Mucosa of stomach (tissue), 1 donor: ENCODE measurements at regions not wholly inside any gene's neighbourhood (a gene's known extent, or its start where the extent isn't known, plus 50 kb on each side); places are given as distances from the start of the nearest gene placed in this dataset.
"Not testable (repeated sequence)": the region's sequence is repeated elsewhere in the genome, so short reads cannot be mapped to it uniquely, and the experiment has no call there.

Source experiments
- H3K27me3 ChIP-seq: one replicate; pipeline ENCODE4 v1.7.0; 2013; ENCODE audit warnings: mild to moderate bottlenecking, low read length; ENCODE audit not compliant: control insufficient read depth, insufficient read depth
- H3K36me3 ChIP-seq: one replicate; pipeline ENCODE4 v1.7.0; 2013; ENCODE audit warnings: low read length; ENCODE audit not compliant: control insufficient read depth, insufficient read depth
- H3K4me1 ChIP-seq: one replicate; pipeline ENCODE4 v1.7.0; 2013; ENCODE audit warnings: mild to moderate bottlenecking, low read length; ENCODE audit not compliant: control insufficient read depth, insufficient read depth
- H3K4me3 ChIP-seq: one replicate; pipeline ENCODE4 v1.7.0; 2013; ENCODE audit warnings: low read length
- H3K9ac ChIP-seq: one replicate; pipeline ENCODE4 v1.7.0; 2013; ENCODE audit warnings: mild to moderate bottlenecking, low read length, moderate library complexity
- H3K9me3 ChIP-seq: one replicate; pipeline ENCODE4 v1.7.0; 2013; ENCODE audit warnings: mild to moderate bottlenecking, low read length, moderate library complexity; ENCODE audit not compliant: control insufficient read depth
- donor health status: Pancreatic carcinoma.

- Histone ChIP-seq H3K9me3 (no peaks in the 10 kb centered on the region), H3K4me3 (no peak overlapping the region), H3K27me3 (no peaks in the 10 kb centered on the region), H3K9ac (no peak overlapping the region), H3K4me1 (no peaks in the 10 kb centered on the region), H3K36me3 (no peaks in the 10 kb centered on the region)
Observed at GRCh38 chr2:82939211-82939610, 1519.9 kb downstream of the SUCLG1 start.

- H3K4me3 ChIP-seq, H3K36me3 ChIP-seq, H3K27me3 ChIP-seq, H3K9me3 ChIP-seq, H3K9ac ChIP-seq, H3K4me1 ChIP-seq: not testable (repeated sequence)
Observed at GRCh38 chr2:82938321-82938845, 1520.7 kb downstream of the SUCLG1 start.

- no peaks in the 10 kb centered on the region for H3K36me3 ChIP-seq
- no peak overlapping the region for H3K9ac ChIP-seq
- no peak overlapping the region for H3K4me3 ChIP-seq
- no peaks in the 10 kb centered on the region for H3K9me3 ChIP-seq
- H3K27me3 ChIP-seq = no peaks in the 10 kb centered on the region
- H3K4me1 ChIP-seq = no peaks in the 10 kb centered on the region
Observed at GRCh38 chr2:82913566-82913965, 1545.5 kb downstream of the SUCLG1 start.

- no peaks in the 10 kb centered on the region for H3K9me3 ChIP-seq
- H3K9ac ChIP-seq = no peak overlapping the region
- H3K27me3 ChIP-seq = no peaks in the 10 kb centered on the region
- H3K36me3 ChIP-seq = no peaks in the 10 kb centered on the region
- H3K4me1 ChIP-seq = no peaks in the 10 kb centered on the region
- H3K4me3 ChIP-seq = no peak overlapping the region
Observed at GRCh38 chr2:82896117-82896516, 1563.0 kb downstream of the SUCLG1 start.

GRCh38 chr2:82893190-82893589, 1565.9 kb downstream of the SUCLG1 start:
- Histone ChIP-seq H3K4me1 (no peaks in the 10 kb centered on the region), H3K36me3 (no peaks in the 10 kb centered on the region), H3K9ac (no peak overlapping the region), H3K9me3 (no peaks in the 10 kb centered on the region), H3K27me3 (no peaks in the 10 kb centered on the region), H3K4me3 (no peak overlapping the region)

GRCh38 chr2:82879803-82880202, 1579.3 kb downstream of the SUCLG1 start:
- Histone ChIP-seq H3K9me3 (no peaks in the 10 kb centered on the region), H3K36me3 (no peaks in the 10 kb centered on the region), H3K9ac (no peak overlapping the region)

GRCh38 chr2:82875858-82876257, 1583.2 kb downstream of the SUCLG1 start:
- Histone ChIP-seq H3K9ac (no peak overlapping the region), H3K9me3 (no peaks in the 10 kb centered on the region), H3K27me3 (no peaks in the 10 kb centered on the region), H3K36me3 (no peaks in the 10 kb centered on the region), H3K4me1 (no peaks in the 10 kb centered on the region), H3K4me3 (no peak overlapping the region)

More at GRCh38 chr2:82879803-82880202, 1579.3 kb downstream of the SUCLG1 start:
- H3K4me1 ChIP-seq = no peaks in the 10 kb centered on the region
- no peak overlapping the region for H3K4me3 ChIP-seq
- no peaks in the 10 kb centered on the region for H3K27me3 ChIP-seq

- Histone ChIP-seq H3K4me3 (no peak overlapping the region), H3K4me1 (no peaks in the 10 kb centered on the region), H3K36me3 (no peaks in the 10 kb centered on the region), H3K9me3 (no peaks in the 10 kb centered on the region), H3K27me3 (no peaks in the 10 kb centered on the region), H3K9ac (no peak overlapping the region)
Observed at GRCh38 chr2:82857967-82858366, 1601.1 kb downstream of the SUCLG1 start.

GRCh38 chr2:82853299-82853698, 1605.8 kb downstream of the SUCLG1 start:
- H3K4me1 ChIP-seq = no peaks in the 10 kb centered on the region
- no peaks in the 10 kb centered on the region for H3K36me3 ChIP-seq
- H3K4me3 ChIP-seq = no peak overlapping the region
- no peaks in the 10 kb centered on the region for H3K9me3 ChIP-seq
- no peaks in the 10 kb centered on the region for H3K27me3 ChIP-seq
- no peak overlapping the region for H3K9ac ChIP-seq

GRCh38 chr2:82852787-82853186, 1606.3 kb downstream of the SUCLG1 start:
- Histone ChIP-seq H3K27me3 (no peaks in the 10 kb centered on the region), H3K9me3 (no peaks in the 10 kb centered on the region), H3K4me3 (no peak overlapping the region), H3K4me1 (no peaks in the 10 kb centered on the region), H3K9ac (no peak overlapping the region), H3K36me3 (no peaks in the 10 kb centered on the region)

GRCh38 chr2:82848285-82848684, 1610.8 kb downstream of the SUCLG1 start:
- Histone ChIP-seq H3K4me1 (no peaks in the 10 kb centered on the region), H3K9ac (no peak overlapping the region), H3K9me3 (no peaks in the 10 kb centered on the region), H3K36me3 (no peaks in the 10 kb centered on the region), H3K27me3 (no peaks in the 10 kb centered on the region), H3K4me3 (no peak overlapping the region)

GRCh38 chr2:82839036-82839435, 1620.0 kb downstream of the SUCLG1 start:
- H3K9me3 ChIP-seq = no peaks in the 10 kb centered on the region
- no peaks in the 10 kb centered on the region for H3K4me1 ChIP-seq
- no peak overlapping the region for H3K4me3 ChIP-seq
- H3K9ac ChIP-seq = no peak overlapping the region
- no peaks in the 10 kb centered on the region for H3K27me3 ChIP-seq
- no peaks in the 10 kb centered on the region for H3K36me3 ChIP-seq
